Dedifferentiated amniotic fluid mesenchymal stem cell (primary cell): ENCODE measurements at regions not wholly inside any gene's neighbourhood (a gene's known extent, or its start where the extent isn't known, plus 50 kb on each side); places are given as distances from the start of the nearest gene placed in this dataset.
"Not testable (repeated sequence)": the region's sequence is repeated elsewhere in the genome, so short reads cannot be mapped to it uniquely, and the experiment has no call there.

ENCODE experiments used
- DNase-seq: peaks from one replicate; pipeline ENCODE4 v3.0.0-alpha.2; 2016; ENCODE audit errors: extremely low spot score

DNA sequence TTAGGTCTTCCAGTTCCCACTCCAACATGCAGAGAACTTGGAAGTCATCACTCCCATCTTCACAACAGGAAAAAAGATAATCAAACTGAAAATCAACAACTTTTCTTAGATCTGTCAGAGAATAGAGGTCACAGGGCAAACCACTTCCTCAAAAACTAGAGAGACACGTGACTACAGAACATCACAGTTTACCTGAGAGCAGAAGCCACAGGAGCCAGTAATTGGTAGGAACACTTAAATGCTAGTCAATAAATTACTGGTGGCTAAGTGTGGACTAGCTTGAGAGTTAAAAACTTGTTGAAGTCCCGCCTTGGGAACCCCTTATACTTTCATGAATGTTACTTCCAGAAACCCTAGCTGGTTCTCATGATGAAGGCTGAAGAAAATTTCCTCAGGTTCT lies 81.1 kb downstream of the THSD1 start:
- DNase-seq, result not testable (repeated sequence)

DNA sequence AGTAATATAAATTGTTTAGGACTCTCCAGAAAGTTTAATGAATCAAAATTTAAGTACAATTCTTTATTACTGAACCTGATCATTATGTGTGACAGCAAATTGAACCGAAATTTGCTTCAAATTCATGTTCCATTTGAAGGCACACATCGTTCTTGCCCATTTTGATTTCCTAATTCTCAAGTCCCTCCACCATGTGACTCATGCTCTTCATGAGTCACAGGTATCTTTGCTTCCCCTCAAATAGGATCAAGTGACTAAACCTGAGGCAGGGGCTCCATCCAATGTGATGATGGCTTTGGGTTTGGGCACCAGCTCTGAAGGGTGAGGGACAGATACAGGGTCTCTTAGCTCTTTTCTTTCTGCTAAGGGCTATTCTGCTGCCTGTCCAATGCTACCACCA lies 86.1 kb downstream of the THSD1 start:
- no peak for DNase-seq

DNA sequence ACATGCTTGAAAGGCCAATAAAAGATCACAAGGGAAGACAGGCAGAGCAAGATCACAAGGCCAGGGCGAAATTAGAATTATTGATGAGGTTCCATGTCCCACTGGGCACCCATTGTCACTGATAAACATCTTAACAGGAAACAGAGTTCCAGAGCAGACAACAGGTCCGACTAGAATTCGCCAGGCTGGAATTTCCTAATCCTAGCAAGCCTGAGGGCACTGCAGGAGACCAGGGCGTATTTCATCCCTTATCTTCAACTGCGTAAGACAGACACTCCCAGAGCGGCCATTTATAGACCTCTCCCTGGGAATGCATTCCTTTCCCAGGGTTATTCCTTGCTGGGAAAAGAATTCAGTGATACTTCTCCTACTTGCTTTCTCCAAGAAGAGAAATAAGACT lies 96.1 kb downstream of the THSD1 start:
- not testable (repeated sequence) for DNase-seq

DNA sequence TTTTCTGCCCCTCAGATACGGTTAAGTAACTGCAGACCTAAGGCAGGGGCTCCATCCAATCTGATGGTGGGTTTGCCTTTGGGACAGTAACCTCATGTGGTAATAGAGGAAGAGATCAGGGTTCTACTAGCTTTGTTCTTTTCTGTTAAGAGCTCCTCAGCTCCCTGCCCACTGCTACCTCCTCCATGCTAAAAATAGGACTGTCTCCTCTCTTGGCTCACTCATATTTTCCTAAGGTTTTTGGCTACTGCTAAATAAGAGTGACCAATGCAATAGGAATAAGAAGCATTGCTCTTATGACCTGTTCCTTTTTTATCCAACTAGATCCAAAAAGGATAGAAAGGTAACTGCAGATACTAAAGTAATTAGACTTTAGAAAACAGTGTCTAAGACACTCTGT lies 99.6 kb downstream of the THSD1 start:
- DNase-seq, result not testable (repeated sequence)

DNA sequence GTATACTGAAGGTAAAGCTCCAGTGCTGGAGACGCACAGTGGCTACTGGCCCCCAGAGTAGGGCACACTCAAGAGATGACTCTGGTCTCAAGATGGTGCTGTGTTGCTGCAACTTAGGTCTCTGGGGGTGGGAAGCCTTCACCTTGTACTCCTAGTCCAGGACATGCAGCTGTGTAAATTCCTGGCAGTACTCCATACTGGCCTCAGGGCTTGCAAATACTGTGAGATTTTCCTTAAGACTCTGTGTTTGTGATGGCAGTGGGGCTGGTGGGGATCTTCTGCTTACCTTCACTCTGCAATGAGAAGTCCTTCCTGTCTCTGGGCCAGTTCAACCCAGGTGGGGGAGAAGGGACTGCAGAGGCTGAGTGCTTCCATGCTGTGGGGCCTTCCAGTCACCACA lies 102.9 kb downstream of the THSD1 start:
- DNase-seq, result not testable (repeated sequence)

DNA sequence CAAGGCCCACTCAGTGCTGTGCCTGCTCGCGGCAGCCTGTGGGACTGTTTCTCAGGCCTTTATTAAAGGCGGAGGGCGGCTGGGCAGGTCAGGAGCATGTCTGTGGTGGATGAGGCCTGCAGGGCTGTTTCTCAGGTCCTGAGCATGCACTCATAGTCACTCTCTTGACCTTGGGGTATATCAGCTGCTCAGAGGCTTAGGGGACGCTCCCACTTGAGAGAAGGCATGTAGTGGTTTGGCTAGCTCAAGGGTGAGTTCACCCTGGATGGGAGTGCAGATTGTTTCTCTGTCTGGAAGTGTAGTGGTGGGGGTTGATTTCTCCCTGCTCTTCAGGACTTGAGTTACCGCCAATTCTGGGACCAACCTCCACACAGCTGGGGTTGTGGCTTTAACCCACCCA lies 103.3 kb downstream of the THSD1 start:
- DNase-seq, result not testable (repeated sequence)

GRCh38 chr13:52301810-52302400 lies 104.1 kb downstream of the THSD1 start:
- not testable (repeated sequence) for DNase-seq

GRCh38 chr13:52298079-52298661 lies 107.8 kb downstream of the THSD1 start:
- DNase-seq, result not testable (repeated sequence)

DNA sequence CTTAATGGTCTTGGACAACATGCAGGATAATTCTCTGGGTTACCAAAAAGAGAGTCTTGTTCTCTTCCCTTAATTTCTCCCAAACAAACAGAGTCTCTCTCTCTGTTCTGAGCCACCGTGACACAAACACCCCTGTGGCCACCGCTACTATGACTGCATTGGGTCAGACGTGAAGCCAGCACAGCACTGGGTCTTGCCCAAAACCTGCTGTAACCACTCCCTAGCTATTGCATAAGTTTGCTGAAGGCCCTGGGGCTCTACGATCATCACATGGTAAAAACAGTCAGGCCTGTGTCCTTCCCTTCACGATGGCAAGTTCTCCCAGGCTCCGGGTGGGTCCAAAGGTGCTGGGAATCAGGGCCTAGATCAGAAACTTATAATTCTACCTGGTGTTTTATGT lies 117.1 kb downstream of the THSD1 start:
- not testable (repeated sequence) for DNase-seq

DNA sequence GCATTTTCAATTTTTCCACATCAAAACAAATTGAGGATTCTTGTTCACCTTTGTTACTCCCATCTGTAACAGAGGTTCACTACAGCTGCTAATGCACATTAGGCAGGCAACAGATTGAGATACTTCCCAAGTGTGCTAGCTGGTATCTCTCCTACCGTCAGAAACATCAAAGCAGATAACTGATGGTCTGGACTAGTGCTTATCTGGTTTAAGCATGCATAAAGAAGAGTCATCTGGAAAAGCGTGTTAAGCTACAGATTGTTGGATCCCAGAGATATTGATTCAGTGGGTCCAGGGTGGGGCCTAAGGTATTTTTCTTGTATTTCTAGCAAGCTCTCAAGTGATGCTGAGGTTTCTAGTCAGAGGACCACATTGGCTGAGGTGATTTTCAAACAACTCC lies 122.0 kb upstream of the NEK3 start:
- not testable (repeated sequence) for DNase-seq

DNA sequence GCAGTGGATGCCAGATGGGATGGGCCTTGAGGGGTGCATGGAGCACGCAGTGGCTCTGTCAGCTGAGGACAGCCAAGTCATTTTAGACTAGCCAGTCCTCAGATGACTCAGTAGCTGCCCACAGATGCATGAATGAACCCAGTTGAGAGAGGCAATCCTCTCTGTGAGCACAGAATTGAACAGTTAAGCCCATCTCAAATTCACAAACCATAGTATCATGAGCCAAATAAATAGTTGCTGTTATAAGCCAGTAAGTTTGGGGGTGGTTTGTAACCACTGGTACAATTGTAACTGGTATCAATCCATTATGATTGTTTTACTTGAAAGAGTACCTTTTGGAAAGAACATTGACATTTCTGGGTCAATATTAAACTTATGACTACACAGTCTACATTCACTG lies 120.0 kb upstream of the NEK3 start:
- DNase-seq, result not testable (repeated sequence)

DNA sequence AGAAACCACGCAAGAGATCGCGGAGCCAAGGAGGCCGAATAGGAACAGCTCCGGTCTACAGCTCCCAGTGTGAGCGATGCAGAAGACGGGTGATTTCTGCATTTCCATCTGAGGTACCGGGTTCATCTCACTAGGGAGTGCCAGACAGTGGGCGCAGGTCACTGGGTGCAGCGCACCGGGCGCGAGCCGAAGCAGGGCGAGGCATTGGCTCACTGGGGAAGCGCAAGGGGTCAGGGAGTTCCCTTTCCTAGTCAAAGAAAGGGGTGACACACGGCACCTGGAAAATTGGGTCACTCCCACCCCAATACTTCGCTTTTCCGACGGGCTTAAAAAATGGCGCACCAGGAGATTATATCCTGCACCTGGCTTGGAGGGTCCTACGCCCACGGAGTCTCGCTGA lies 94.9 kb upstream of the NEK3 start:
- not testable (repeated sequence) for DNase-seq

GRCh38 chr13:52240752-52241151 lies 81.4 kb upstream of the NEK3 start:
- not testable (repeated sequence) for DNase-seq

DNA sequence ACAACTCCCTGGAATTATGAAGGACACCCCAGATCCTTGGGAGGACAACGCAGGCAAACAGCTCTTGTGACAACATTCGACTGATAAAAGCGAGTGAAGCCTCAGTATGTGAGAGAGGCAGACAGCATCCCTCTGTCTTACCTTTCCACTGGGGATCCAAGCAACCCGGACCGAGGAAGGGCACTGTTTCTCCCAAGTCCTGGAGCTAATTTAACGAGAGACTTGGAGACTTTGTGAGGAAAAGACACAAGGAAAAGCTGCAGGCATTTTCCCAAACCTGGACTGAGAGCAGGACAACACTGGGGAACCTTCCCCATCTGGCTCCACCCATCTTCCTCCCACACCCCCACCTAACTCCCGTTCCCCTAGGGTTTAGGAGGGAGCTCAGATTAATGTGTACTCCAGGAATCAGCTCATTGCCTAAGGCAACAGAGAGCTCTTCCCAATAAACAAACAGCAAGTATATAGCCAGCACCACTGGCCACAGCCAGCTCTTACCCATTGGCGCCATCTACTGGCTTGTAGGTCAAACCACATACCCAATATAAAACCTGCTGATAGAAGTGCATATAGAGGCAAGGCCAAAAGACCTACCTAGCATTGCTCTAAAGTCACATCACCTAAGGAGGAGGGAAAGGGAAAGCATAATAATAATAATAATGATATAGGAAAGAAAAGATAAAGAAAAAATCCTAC lies 76.7 kb upstream of the NEK3 start:
- peak; percentile 74 for DNase-seq

- DNase-seq, result not testable (repeated sequence)
Observed at GRCh38 chr13:52234928-52235327, 75.5 kb upstream of the NEK3 start.

- DNase-seq, result not testable (repeated sequence)
Observed at GRCh38 chr13:52223063-52223462, 63.7 kb upstream of the NEK3 start.

DNA sequence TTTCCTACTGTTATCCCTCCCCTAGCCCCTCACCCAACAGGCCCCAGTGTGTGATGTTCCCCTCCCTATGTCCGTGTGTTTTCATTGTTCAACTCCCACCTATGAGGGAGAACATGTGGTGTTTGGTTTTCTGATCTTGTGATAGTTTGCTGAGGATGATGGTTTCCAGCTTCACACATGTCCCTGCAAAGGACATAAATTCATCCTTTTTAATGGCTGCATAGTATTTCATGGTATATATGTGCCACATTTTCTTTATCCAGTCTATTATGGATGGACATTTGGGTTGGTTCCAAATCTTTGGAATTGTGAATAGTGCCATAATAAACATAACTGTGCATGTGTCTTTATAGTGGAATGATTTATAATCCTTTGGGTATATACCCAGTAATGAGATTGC lies 54.5 kb upstream of the NEK3 start:
- not testable (repeated sequence) for DNase-seq

- not testable (repeated sequence) for DNase-seq
Observed at GRCh38 chr13:52212886-52213285, 53.5 kb upstream of the NEK3 start.

GRCh38 chr13:52211416-52211776 lies 52.0 kb upstream of the NEK3 start:
- DNase-seq, result not testable (repeated sequence)

DNA sequence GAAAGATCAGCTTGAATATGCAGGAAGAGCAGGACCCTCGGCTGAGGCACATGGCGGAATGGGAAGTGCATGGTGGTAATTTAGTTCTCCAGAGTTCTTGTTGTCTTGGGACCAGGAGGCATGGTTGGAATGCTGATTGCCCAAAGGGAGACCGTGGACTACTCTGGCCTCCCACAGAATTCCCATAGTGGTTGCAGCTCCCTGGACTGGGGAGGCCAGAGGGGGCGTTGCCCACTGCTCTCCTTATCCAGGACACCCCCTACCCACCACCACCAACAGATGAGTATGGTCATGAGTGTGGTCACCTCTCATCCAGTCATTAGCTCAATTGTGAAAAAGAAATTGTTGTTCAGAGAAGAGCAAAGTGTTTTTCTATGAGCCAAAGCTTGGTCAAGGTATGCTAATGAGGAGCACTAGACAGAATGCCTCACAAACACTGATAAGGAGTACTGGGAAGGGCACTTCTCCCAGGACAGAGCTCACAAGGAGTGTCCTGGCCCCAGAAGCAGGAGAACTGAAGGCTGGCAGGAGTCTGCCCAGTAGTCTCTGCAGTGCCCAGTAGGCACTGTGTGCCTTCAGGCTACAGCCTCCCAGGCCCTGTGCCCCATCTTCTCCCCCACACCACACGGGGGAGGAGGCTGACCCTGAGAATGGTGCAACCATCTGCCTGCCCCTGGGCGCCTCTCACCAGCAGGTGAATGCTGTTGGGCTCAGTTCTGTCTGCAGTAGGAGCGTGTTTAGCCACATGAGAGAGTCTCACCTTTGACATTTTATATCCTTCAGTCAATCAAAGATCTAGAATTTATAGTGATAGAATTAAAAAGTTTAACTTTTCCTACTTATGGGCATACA lies 51.4 kb upstream of the NEK3 start:
- not testable (repeated sequence) for DNase-seq
